Type B pancreatic cell (in vitro differentiated cells): ENCODE measurements at regions not wholly inside any gene's neighbourhood (a gene's known extent, or its start where the extent isn't known, plus 50 kb on each side); places are given as distances from the start of the nearest gene placed in this dataset.

Experiments
- DNase-seq: peaks from one replicate; pipeline ENCODE4 v3.0.0; 2021; ENCODE audit warnings: mixed read lengths; ENCODE audit not compliant: unreplicated experiment; ENCODE audit errors: extremely low spot score
- H3K27ac Mint-ChIP-seq: 2 replicates; pipeline ENCODE4 v1.8.0; 2021; ENCODE audit warnings: mild to moderate bottlenecking, mixed read lengths
- H3K27me3 Mint-ChIP-seq: 2 replicates; pipeline ENCODE4 v1.8.0; 2021; ENCODE audit warnings: mixed read lengths
- H3K36me3 Mint-ChIP-seq: 2 replicates; pipeline ENCODE4 v1.8.0; 2021; ENCODE audit warnings: mixed read lengths
- H3K4me1 Mint-ChIP-seq: one replicate; pipeline ENCODE4 v1.8.0; 2021; ENCODE audit warnings: mixed read lengths; ENCODE audit not compliant: unreplicated experiment
- H3K4me3 Mint-ChIP-seq: 2 replicates; pipeline ENCODE4 v1.8.0; 2021; ENCODE audit warnings: mild to moderate bottlenecking, mixed read lengths
- H3K9me3 Mint-ChIP-seq: 2 replicates; pipeline ENCODE4 v1.8.0; 2021; ENCODE audit warnings: mixed read lengths
- TF ChIP-seq, protein P1 (sequence below): fragments of 200-600 bp; sonication (generic); conservative IDR thresholded peaks from 2 replicates; pipeline ENCODE4 v1.5.0; 2021; ENCODE audit warnings: antibody characterized with exemption, mild to moderate bottlenecking

GRCh38 chr7:113010377-113010776 lies 76.2 kb downstream of the GPR85 start:
- TF ChIP-seq, protein P1, sequence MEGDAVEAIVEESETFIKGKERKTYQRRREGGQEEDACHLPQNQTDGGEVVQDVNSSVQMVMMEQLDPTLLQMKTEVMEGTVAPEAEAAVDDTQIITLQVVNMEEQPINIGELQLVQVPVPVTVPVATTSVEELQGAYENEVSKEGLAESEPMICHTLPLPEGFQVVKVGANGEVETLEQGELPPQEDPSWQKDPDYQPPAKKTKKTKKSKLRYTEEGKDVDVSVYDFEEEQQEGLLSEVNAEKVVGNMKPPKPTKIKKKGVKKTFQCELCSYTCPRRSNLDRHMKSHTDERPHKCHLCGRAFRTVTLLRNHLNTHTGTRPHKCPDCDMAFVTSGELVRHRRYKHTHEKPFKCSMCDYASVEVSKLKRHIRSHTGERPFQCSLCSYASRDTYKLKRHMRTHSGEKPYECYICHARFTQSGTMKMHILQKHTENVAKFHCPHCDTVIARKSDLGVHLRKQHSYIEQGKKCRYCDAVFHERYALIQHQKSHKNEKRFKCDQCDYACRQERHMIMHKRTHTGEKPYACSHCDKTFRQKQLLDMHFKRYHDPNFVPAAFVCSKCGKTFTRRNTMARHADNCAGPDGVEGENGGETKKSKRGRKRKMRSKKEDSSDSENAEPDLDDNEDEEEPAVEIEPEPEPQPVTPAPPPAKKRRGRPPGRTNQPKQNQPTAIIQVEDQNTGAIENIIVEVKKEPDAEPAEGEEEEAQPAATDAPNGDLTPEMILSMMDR: no peak
- H3K4me3 Mint-ChIP-seq: no peak overlapping the region

GRCh38 chr7:113008755-113009154 lies 77.9 kb downstream of the GPR85 start:
- no peak overlapping the region for H3K4me3 Mint-ChIP-seq
- H3K9me3 Mint-ChIP-seq: peaks cover 10% of the 10 kb centered on the region
- no peaks in the 10 kb centered on the region for H3K27me3 Mint-ChIP-seq
- TF ChIP-seq, protein P1: no peak
- no peak for DNase-seq
- H3K27ac Mint-ChIP-seq: no peak overlapping the region
- H3K36me3 Mint-ChIP-seq: no peaks in the 10 kb centered on the region
- no peaks in the 10 kb centered on the region for H3K4me1 Mint-ChIP-seq

More at GRCh38 chr7:113010377-113010776, 76.2 kb downstream of the GPR85 start:
- Mint-ChIP-seq H3K27ac (no peak overlapping the region), H3K4me1 (no peaks in the 10 kb centered on the region), H3K36me3 (no peaks in the 10 kb centered on the region), H3K27me3 (no peaks in the 10 kb centered on the region), H3K9me3 (peaks cover 11% of the 10 kb centered on the region)
- DNase-seq: no peak

GRCh38 chr7:113004726-113005454 lies 81.7 kb downstream of the GPR85 start:
- Mint-ChIP-seq H3K27me3 (no peaks in the 10 kb centered on the region), H3K27ac (no peak overlapping the region), H3K36me3 (no peaks in the 10 kb centered on the region), H3K4me3 (no peak overlapping the region), H3K9me3 (no peaks in the 10 kb centered on the region), H3K4me1 (no peaks in the 10 kb centered on the region)
- DNase-seq: no peak
- TF ChIP-seq, protein P1: no peak

DNA sequence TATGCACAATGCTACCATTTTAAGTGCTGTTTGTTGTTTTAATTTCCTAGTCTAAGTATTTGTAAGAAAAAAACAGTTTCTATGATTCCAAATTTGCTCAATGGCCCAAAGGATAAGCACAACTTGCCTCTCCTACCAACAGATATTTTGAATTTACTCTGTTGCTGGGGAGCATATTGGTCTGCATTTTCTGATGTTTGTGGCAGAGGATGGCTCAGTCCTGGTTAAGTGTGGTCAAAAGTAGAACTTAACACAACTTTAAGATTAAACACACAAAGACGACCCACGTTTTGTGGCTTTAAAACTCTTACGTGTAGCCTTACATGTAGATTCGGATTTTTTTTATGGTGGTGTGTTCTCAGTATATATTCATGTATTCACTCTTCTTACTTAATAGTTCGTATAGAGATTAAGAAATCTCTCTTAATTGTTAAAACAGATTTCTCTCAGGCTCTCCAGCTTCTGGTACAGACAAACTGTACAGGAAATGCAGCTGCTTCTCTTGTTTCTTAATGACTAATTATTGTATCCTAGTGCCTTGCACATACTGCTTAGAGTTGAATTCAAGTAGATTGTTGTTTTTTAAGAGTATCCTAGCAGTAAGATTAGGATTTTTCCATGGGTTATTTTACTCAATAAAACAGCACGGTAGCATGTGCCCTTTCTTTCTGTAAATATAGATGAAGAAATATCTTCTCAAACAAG lies 86.2 kb downstream of the GPR85 start:
- Mint-ChIP-seq H3K4me3 (no peak overlapping the region), H3K9me3 (no peaks in the 10 kb centered on the region), H3K36me3 (no peaks in the 10 kb centered on the region), H3K27ac (no peak overlapping the region), H3K27me3 (no peaks in the 10 kb centered on the region), H3K4me1 (no peaks in the 10 kb centered on the region)
- no peak for DNase-seq
- TF ChIP-seq, protein P1: no peak

GRCh38 chr7:112997831-112998230 lies 88.8 kb downstream of the GPR85 start:
- Mint-ChIP-seq H3K36me3 (no peaks in the 10 kb centered on the region), H3K27me3 (no peaks in the 10 kb centered on the region), H3K9me3 (no peaks in the 10 kb centered on the region), H3K27ac (no peak overlapping the region), H3K4me1 (no peaks in the 10 kb centered on the region), H3K4me3 (no peak overlapping the region)
- TF ChIP-seq, protein P1: no peak
- no peak for DNase-seq
